CD4-positive, alpha-beta T cell (primary cell): ENCODE measurements at regions not wholly inside any gene's neighbourhood (a gene's known extent, or its start where the extent isn't known, plus 50 kb on each side); places are given as distances from the start of the nearest gene placed in this dataset.

Experiments
- ATAC-seq: fragments of 200-7000 bp; cut with Tn5 transposase; one replicate; pipeline ENCODE4 v1.10.0; 2022; ENCODE audit warnings: mild to moderate bottlenecking; ENCODE audit not compliant: poor library complexity
- CTCF ChIA-PET: fragments of 350-600 bp; sonication (Branson Sonifier 250); formaldehyde crosslinking; loops from one replicate; lab custom pipeline; 2021; ENCODE audit warnings: antibody characterized with exemption, inconsistent platforms; lab: Charles Lee
- POLR2A ChIA-PET: fragments of 350-600 bp; sonication (Branson Sonifier 250); formaldehyde crosslinking; loops from one replicate; lab custom pipeline; 2021; ENCODE audit warnings: antibody characterized with exemption, inconsistent platforms; lab: Charles Lee
- DNase-seq, 14 experiments: peaks; one replicate each; pipeline ENCODE4 v3.0.0-alpha.2; 2013 to 2020; ENCODE audit warnings: mixed read lengths in 2 of 14
- H3K27ac ChIP-seq, 2 donors: one replicate each; pipeline versions ENCODE4 v1.5.1 to v1.7.0; 2013; ENCODE audit warnings: low read length in 2 of 2, low read depth in 1 of 2, mild to moderate bottlenecking in 1 of 2
- H3K27me3 ChIP-seq, 2 experiments: 1 replicate in 1 of 2; 2 replicates in 1 of 2; pipeline versions ENCODE4 v1.6.1 to v1.7.0; 2013; ENCODE audit warnings: low read length in 2 of 2, control low read depth in 1 of 2, mild to moderate bottlenecking in 1 of 2, moderate library complexity in 1 of 2; ENCODE audit not compliant: insufficient read depth in 2 of 2, control insufficient read depth in 1 of 2
- H3K36me3 ChIP-seq: one replicate; pipeline ENCODE4 v1.6.1; 2013; ENCODE audit warnings: low read length, control low read depth; ENCODE audit not compliant: insufficient read depth
- H3K4me1 ChIP-seq: one replicate; pipeline ENCODE4 v1.6.1; 2013; ENCODE audit warnings: low read length, control low read depth; ENCODE audit not compliant: insufficient read depth
- H3K4me3 ChIP-seq: one replicate; pipeline ENCODE4 v1.5.1; 2013; ENCODE audit warnings: mild to moderate bottlenecking, low read length, moderate library complexity
- H3K9me3 ChIP-seq, 2 experiments: 1 replicate in 1 of 2; 2 replicates in 1 of 2; pipeline versions ENCODE4 v1.6.1 to v1.7.0; 2013; ENCODE audit warnings: low read length in 2 of 2, mild to moderate bottlenecking in 2 of 2, control low read depth in 1 of 2, moderate library complexity in 1 of 2; ENCODE audit not compliant: control insufficient read depth in 1 of 2, insufficient read depth in 1 of 2
- H3K27ac Mint-ChIP-seq: one replicate; pipeline ENCODE4 v1.8.0; 2020; ENCODE audit warnings: mixed read lengths
- H3K27me3 Mint-ChIP-seq: one replicate; pipeline ENCODE4 v1.8.0; 2021; ENCODE audit warnings: mixed read lengths
- H3K36me3 Mint-ChIP-seq: one replicate; pipeline ENCODE4 v1.8.0; 2021; ENCODE audit warnings: low read depth, mixed read lengths
- H3K4me1 Mint-ChIP-seq: one replicate; pipeline ENCODE4 v1.8.0; 2021; ENCODE audit warnings: low read depth, mixed read lengths
- H3K4me3 Mint-ChIP-seq: one replicate; pipeline ENCODE4 v1.8.0; 2020; ENCODE audit warnings: mild to moderate bottlenecking, mixed read lengths
- H3K9me3 Mint-ChIP-seq: one replicate; pipeline ENCODE4 v1.8.0; 2020; ENCODE audit warnings: mixed read lengths
- CTCF ChIP-seq: fragments of 200-600 bp; IDR thresholded peaks from one replicate; pipeline ENCODE4 v1.8.0; 2022; ENCODE audit warnings: antibody characterized with exemption, mild to moderate bottlenecking
- intact Hi-C, 2 experiments: fragments of 100-400 bp; cut with DNase I in 1 of 2; cut with micrococcal nuclease in 1 of 2; formaldehyde crosslinking; loops; one replicate each; pipeline versions ENCODE4 v1.15.1 to v1.9.0; 2023 to 2025; cut with DNase I, micrococcal nuclease

DNA sequence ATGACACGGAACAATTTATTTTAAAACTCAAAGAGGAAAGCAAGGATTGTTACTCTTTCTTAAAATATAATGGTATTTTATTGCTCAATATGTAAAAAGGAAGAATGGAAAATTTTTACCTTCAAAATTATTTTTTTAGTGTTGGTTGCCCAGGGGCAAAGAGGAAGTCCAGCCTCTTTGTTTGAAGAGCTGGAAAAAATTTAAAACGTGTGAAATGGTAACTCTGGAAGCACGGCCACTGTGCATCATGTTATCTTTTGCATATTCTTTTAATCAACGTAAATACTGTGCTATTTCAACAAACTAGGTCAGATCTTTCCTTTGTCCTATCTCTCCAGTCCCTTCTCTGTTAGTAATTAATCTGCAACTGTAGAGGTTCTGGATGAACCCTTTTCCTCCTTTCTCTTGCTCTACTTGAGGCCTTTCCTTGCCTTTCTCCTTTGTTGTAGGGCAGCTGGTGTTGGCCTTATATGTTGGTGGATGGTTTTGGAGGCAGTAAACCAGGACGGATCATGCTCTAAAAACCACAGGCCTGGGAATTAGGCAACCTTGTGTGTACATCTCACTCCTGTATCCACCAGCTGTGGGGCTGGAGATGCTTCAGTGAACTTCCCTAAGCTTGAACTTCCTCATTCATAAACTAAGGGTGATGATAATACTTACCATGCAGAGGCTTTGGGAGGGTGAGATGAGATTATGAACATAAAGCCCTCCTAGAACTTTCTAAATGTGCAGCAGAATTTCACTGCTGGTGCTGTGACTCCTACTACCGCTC is 143.3 kb downstream of the PRL start:
- no peaks in the 10 kb centered on the region for H3K36me3 ChIP-seq
- Mint-ChIP-seq H3K4me3 (no peak overlapping the region), H3K9me3 (no peaks in the 10 kb centered on the region), H3K36me3 (no peaks in the 10 kb centered on the region), H3K4me1 (peaks cover 2% of the 10 kb centered on the region), H3K27ac (no peak overlapping the region), H3K27me3 (peaks cover 2% of the 10 kb centered on the region)
- ChIA-PET POLR2A (no interaction called here), CTCF (no interaction called here)
- intact Hi-C loops, result no loop called here
- H3K27me3 ChIP-seq, result peaks cover 0 to 3% of the 10 kb centered on the region in 2 experiments
- no peak for ATAC-seq
- no peak for DNase-seq
- no peak for TF ChIP-seq CTCF
- H3K9me3 ChIP-seq, result no peaks in the 10 kb centered on the region
- H3K4me3 ChIP-seq, result no peak overlapping the region
- no peak overlapping the region for H3K27ac ChIP-seq
- no peaks in the 10 kb centered on the region for H3K4me1 ChIP-seq

- Histone ChIP-seq H3K4me3 (no peak overlapping the region), H3K27me3 (no peaks in the 10 kb centered on the region), H3K4me1 (no peaks in the 10 kb centered on the region), H3K36me3 (no peaks in the 10 kb centered on the region), H3K9me3 (no peaks in the 10 kb centered on the region), H3K27ac (no peak overlapping the region)
- intact Hi-C loops, result no loop called here
- DNase-seq (no peak), ATAC-seq (no peak)
- Mint-ChIP-seq H3K4me1 (no peaks in the 10 kb centered on the region), H3K27ac (no peak overlapping the region), H3K4me3 (no peak overlapping the region), H3K9me3 (no peaks in the 10 kb centered on the region), H3K27me3 (no peaks in the 10 kb centered on the region), H3K36me3 (no peaks in the 10 kb centered on the region)
- ChIA-PET POLR2A (no interaction called here), CTCF (no interaction called here)
- no peak for TF ChIP-seq CTCF
Measured at GRCh38 chr6:22155551-22155950, 141.3 kb downstream of the PRL start.

DNA sequence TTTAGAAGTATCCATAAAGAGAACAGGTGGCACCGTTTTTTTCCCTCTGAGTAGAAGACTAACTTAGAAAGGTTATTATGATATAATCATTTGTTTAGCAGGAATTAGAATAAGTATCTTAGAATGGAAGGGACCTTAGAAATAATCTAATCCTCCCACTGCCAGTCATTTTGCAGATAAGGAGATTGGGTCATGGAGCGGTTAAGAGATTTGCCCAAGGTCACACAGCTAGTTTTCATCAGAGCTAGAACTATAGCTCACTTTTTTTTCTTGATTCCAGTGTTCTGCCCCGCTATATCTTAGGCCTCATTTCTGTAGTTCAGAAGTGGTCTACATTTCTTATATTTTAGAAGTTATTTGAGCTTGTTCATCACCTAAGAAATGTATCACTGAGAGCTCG is 139.6 kb downstream of the PRL start:
- H3K27ac Mint-ChIP-seq, result no peak overlapping the region
- H3K36me3 Mint-ChIP-seq, result no peaks in the 10 kb centered on the region
- no peak overlapping the region for H3K27ac ChIP-seq
- H3K4me1 ChIP-seq, result no peaks in the 10 kb centered on the region
- no peaks in the 10 kb centered on the region for H3K4me1 Mint-ChIP-seq
- ChIA-PET POLR2A (no interaction called here), CTCF (no interaction called here)
- intact Hi-C loops, result no loop called here
- no peaks in the 10 kb centered on the region for H3K27me3 ChIP-seq
- H3K36me3 ChIP-seq, result no peaks in the 10 kb centered on the region
- no peak for DNase-seq
- no peak for ATAC-seq
- no peaks in the 10 kb centered on the region for H3K27me3 Mint-ChIP-seq
- no peaks in the 10 kb centered on the region for H3K9me3 ChIP-seq
- no peaks in the 10 kb centered on the region for H3K9me3 Mint-ChIP-seq
- H3K4me3 ChIP-seq, result no peak overlapping the region
- no peak overlapping the region for H3K4me3 Mint-ChIP-seq
- no peak for TF ChIP-seq CTCF
